ENCODE measurements at regions not wholly inside any gene's neighbourhood (a gene's known extent, or its start where the extent isn't known, plus 50 kb on each side); places are given as distances from the start of the nearest gene placed in this dataset.

DNA sequence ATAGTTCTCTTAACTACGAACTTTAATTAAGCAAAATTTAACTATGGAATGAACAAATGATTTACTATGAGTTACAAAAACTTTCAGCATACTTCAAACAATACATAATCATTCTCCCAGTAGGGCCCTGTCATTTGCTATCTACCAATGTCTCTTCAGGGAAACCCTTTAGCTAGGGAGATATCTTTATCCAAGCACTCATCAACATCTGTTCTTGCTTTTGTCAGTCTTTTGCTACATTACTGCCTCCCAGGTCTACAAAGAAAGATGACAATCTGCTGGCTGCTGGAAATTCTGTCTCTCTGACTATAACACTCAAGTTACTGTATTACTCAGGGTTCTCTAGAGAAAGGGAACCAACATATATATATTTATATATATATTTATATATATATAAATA lies 1626.3 kb upstream of the CELF4 start:
- no peak for TF ChIP-seq POLR2A (IDR thresholded peaks at IDR 0.05)
- TF ChIP-seq, protein P1, sequence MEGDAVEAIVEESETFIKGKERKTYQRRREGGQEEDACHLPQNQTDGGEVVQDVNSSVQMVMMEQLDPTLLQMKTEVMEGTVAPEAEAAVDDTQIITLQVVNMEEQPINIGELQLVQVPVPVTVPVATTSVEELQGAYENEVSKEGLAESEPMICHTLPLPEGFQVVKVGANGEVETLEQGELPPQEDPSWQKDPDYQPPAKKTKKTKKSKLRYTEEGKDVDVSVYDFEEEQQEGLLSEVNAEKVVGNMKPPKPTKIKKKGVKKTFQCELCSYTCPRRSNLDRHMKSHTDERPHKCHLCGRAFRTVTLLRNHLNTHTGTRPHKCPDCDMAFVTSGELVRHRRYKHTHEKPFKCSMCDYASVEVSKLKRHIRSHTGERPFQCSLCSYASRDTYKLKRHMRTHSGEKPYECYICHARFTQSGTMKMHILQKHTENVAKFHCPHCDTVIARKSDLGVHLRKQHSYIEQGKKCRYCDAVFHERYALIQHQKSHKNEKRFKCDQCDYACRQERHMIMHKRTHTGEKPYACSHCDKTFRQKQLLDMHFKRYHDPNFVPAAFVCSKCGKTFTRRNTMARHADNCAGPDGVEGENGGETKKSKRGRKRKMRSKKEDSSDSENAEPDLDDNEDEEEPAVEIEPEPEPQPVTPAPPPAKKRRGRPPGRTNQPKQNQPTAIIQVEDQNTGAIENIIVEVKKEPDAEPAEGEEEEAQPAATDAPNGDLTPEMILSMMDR (IDR thresholded peaks at IDR 0.05), result no peak

All from testis (tissue), 2 donors.